ENCODE measurements at regions not wholly inside any gene's neighbourhood (a gene's known extent, or its start where the extent isn't known, plus 50 kb on each side); places are given as distances from the start of the nearest gene placed in this dataset.

GRCh38 chr1:58905126-58905490 is 121.3 kb upstream of the JUN start:
- Histone ChIP-seq H3K27ac (no peak overlapping the region), H3K9me3 (ENCODE audit: severe bottlenecking) (no peaks in the 10 kb centered on the region), H3K4me3 (ENCODE audit: low read depth, low read length) (no peak overlapping the region), H3K36me3 (no peaks in the 10 kb centered on the region), H3K27me3 (ENCODE audit: insufficient read depth, low read depth, severe bottlenecking) (no peaks in the 10 kb centered on the region)
- no peak for TF ChIP-seq CTCF (IDR thresholded peaks at IDR 0.05; ENCODE audit: low read depth, low read length)
- DNase-seq: no peak

DNA sequence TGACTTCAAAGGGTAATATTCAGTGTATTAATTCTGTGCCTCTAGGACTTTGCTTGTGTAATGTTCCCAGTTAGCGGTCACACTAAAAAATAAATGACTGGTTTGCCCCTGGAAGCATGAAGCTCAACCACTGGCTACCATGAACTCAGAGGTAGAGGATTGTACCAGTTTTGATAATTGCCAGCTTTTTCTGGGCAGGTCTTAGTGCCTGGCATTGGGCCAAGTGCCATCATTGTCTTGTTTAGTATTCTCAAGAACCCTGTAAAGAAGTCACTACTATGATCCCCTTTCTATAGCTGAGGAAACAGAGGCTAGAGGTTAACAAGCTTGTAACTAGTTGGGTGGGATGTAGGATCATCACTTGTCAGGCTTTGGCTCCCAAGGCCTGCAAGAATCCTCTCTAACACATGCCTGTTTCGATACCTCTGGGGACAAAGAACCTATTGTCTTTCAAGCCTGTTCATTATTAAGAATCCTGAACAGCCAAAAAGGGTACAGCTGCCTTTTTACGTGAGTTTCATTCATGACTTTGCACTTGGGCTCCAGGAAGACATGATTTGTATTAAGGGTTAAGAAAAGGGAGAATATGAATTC is 121.9 kb upstream of the JUN start:
- Histone ChIP-seq H3K36me3 (no peaks in the 10 kb centered on the region), H3K27me3 (ENCODE audit: insufficient read depth, low read depth, severe bottlenecking) (no peaks in the 10 kb centered on the region), H3K9me3 (ENCODE audit: severe bottlenecking) (no peaks in the 10 kb centered on the region), H3K27ac (no peak overlapping the region), H3K4me3 (ENCODE audit: low read depth, low read length) (no peak overlapping the region)
- TF ChIP-seq CTCF (IDR thresholded peaks at IDR 0.05; ENCODE audit: low read depth, low read length): no peak
- DNase-seq: no peak

DNA sequence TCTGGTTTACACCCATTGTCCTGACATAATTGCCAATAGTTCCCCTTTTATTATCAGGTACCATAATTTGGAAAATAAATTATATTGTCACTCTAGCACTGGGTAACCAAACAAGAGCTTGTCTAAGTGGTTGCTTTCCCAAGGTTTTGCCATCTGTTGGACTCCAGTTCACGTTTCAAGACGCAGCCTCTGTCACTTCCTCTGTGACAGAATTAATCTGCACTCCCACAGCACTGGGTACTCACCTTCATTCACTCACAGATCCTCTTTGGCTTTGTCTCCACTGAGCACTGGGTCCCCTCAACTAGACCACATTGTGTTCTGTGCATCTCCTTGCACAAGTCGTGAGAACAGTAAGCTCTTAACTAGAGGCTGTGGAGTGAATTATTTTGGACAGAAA is 123.6 kb upstream of the JUN start:
- no peak for TF ChIP-seq CTCF (IDR thresholded peaks at IDR 0.05; ENCODE audit: low read depth, low read length)
- Histone ChIP-seq H3K27me3 (ENCODE audit: insufficient read depth, low read depth, severe bottlenecking) (no peaks in the 10 kb centered on the region), H3K4me3 (ENCODE audit: low read depth, low read length) (no peak overlapping the region), H3K36me3 (no peaks in the 10 kb centered on the region), H3K27ac (peak overlapping the region; percentile 0; the same call in 1 of the 2 replicates), H3K9me3 (ENCODE audit: severe bottlenecking) (no peaks in the 10 kb centered on the region)
- peak; percentile 30 for DNase-seq

DNA sequence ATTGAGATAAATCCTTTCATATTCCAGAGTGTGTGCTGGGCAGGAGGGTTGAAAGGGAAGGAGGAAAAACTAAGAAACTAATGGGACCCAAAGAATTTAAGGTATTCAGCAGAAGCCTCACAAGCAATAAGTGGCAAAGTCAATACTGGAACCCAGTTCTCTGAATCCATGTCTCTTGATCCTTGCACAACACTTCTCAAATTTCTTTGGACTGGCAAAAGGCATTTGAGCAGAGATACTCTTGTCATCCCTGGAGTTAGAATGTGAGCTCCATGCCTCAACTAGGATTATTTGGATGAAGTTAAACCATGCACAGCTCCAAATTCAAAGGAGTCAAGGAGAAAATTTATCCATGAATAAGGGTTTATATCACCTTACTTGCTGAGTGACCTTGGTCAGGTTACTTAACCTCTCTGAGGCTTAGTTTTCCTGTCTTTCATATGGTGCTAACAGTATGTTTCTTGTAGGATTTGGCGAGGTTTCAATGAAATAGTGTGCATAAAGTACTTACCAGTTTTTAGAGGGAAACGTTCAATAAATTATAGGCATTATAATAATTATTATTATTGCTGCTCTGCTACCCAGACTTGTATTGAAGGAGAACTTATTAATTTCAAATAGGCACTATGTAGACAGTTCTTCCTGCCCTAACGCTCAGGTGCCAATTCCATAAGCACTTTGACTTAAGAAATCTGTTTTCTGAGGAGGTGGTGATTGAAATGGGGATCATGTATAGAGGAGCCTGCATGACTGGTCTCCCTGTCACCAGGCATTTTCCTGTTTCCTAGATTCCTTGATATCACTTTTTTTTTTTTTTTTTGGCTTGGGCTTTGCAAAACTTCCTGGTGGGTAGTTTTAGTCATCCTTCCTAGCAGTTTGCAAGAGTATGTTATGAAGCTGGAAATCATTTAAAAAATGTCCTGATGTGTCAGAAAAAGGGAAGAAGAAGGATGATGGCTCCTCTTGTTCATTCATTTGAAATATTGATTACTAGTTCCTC is 125.0 kb upstream of the JUN start:
- Histone ChIP-seq H3K36me3 (no peaks in the 10 kb centered on the region), H3K27me3 (ENCODE audit: insufficient read depth, low read depth, severe bottlenecking) (no peaks in the 10 kb centered on the region), H3K4me3 (ENCODE audit: low read depth, low read length) (no peak overlapping the region), H3K27ac (no peak overlapping the region), H3K9me3 (ENCODE audit: severe bottlenecking) (no peaks in the 10 kb centered on the region)
- no peak for DNase-seq
- TF ChIP-seq CTCF (IDR thresholded peaks at IDR 0.05; ENCODE audit: low read depth, low read length): no peak

DNA sequence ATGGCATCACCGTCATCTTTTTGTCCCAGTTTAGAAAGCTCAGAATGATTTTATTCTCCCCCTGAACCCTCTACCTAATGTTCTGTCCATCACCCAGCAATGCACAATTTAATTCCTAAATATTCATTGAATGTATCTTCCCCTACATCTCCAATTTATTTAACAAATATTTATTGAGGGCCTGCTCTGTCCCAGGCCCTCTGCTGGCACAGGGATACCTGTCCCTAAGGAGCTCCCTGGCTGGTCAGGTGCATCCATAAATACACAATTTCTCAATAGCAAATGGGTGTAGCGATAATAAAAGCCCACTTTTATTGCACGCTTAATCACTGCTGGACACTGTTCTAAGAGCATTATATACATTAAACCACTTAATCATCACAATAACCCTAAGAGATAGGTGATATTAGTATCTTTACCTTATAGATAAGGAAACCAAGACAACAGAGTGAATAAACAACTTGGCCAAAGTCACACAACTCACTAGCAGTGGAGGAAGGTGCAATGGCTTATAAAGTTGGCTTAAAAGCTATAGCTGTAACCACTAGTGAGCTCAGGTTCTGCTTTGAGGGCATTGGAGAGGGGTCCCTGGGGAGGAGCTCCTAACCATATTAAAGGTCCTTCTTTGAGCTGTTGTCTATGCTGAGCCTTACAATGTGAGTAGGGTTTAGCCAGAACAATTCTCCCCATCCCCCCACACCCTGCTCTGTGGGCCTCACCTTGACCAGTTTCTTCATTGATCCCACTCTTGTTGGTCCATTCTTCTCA is 126.3 kb upstream of the JUN start:
- H3K9me3 ChIP-seq (ENCODE audit: severe bottlenecking): peaks cover 1% of the 10 kb centered on the region
- DNase-seq: no peak
- no peaks in the 10 kb centered on the region for H3K36me3 ChIP-seq
- no peak for TF ChIP-seq CTCF (IDR thresholded peaks at IDR 0.05; ENCODE audit: low read depth, low read length)
- H3K4me3 ChIP-seq (ENCODE audit: low read depth, low read length): no peak overlapping the region
- H3K27ac ChIP-seq: no peak overlapping the region
- H3K27me3 ChIP-seq (ENCODE audit: insufficient read depth, low read depth, severe bottlenecking): no peaks in the 10 kb centered on the region
